T-helper 2 cell treated with Interferon-gamma antibody and Interleukin-4, amounts not matched to agents 100 ng/mL and 5 ng/mL, for 36 hours (primary cell): ENCODE measurements at regions not wholly inside any gene's neighbourhood (a gene's known extent, or its start where the extent isn't known, plus 50 kb on each side); places are given as distances from the start of the nearest gene placed in this dataset.

Experiments
- intact Hi-C: fragments of 100-400 bp; cut with micrococcal nuclease; formaldehyde crosslinking; loops from one replicate; pipeline ENCODE4 v1.15.1; 2023

DNA sequence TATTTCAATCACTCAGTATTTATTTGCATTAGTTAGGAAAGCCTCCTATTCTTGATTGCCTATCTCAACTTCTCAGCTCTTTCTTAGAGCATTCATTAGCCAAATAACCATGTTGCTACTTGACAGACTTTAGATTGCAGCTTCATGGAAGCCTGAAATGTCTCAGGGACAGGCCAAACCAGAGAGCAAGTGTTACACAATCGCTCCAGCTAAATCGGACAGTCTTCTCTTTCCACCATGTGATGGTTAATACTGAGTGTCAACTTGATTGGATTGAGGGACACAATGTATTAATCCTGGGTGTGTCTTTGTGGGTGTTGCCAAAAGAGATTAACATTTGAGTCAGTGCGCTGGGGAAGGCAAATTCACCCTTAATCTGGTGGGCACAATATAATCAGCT is 106.5 kb upstream of the DRD2 start:
- intact Hi-C loops, result loop anchor here (10.0 kb wide), 1 partner anchor 293 kb away; the partner anchor contains the start of gene USP28

- intact Hi-C loops, result no loop called here
Measured at GRCh38 chr11:113579292-113579940, 104.2 kb upstream of the DRD2 start.

- intact Hi-C loops, result no loop called here
Measured at GRCh38 chr11:113578715-113579250, 103.6 kb upstream of the DRD2 start.

DNA sequence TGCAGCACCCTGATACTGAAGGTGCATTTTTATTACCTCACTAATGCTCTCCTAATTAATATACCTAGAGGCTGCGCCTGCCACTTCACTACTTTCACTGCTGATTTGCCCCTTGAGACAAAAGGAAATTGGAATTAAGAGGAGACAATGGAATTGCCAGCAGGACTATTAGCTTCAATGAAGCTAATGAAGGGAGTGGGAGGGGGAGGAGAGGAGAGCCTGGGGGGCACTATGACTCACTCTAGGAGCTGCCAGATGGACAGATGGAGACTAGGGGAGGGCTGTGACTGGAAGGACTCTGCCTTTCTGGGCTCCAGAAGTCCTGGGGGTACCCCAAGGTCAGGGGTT is 102.8 kb upstream of the DRD2 start:
- intact Hi-C loops, result no loop called here

DNA sequence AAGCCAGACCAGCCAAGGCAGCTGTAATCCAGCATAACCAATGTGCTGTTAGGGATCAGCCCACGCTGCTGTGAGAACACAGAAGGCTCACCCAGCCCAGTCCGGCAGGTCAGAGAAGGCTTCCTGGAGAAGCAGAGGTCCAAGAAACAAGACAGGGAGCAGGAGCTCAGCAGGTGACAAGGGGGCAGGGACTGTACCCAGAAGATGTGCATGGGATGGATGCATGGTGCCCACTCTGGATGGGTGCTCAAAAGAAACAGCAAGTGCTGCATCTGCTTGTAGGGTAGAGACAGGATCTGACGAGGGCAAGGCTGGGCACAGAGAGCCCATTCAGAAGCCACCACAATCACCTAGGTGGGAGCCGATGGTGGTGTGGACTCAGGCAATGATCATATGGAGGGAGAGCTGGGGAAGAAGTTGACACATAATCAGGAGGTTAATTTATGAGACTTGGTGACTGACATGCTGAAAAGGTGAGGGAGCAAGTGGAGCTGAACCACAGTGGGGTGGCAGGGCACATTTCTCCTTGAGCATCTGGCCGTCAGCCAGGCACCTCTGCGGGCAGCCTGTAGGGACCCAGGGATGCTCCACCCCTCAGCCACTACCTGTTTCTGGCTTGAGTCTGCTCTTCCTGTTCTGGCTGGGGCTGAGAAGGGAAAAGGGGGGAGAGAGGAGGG is 102.3 kb upstream of the DRD2 start:
- intact Hi-C loops, result no loop called here

DNA sequence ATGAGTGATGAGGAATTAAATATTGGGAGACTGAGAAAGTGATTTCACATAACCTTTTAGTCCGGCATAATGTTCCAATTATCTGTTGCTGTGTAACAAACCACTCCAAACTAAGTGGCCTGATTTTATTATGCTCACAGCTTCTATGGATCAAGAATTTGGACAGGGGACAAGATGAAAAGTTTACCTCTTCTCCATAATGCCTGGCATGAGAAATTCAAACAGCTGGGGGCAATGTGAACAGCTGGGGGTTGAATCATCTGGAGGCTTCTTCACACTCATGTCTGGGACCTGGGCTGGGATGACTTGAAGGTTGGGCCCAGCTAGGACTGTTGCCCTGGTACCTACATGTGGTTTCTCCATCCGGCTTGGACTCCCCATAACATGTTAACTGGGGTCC is 99.4 kb upstream of the DRD2 start:
- intact Hi-C loops, result no loop called here

DNA sequence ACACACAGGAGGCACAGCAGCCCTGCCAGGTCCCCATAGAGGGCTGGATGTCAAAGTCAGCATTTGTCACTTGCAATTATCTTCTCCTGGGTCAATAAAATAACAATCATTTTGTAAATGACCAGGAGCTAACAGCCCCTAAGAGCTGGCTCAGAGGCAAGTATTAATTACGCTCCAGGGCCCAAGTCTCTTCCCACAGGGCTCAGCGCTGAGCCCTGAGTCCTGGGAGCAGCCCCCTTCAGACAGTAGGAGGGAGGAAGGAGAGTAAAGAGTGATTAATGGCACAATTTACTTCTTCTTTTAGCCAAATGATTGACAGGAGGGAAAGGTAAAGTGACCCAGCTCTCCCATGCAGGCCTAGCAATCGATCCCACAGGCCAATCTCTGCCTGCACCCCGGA is 99.0 kb upstream of the DRD2 start:
- intact Hi-C loops, result no loop called here

- intact Hi-C loops, result no loop called here
Measured at GRCh38 chr11:113572136-113572735, 97.0 kb upstream of the DRD2 start.

GRCh38 chr11:113571531-113571930 is 96.3 kb upstream of the DRD2 start:
- intact Hi-C loops, result no loop called here

- intact Hi-C loops, result no loop called here
Measured at GRCh38 chr11:113570906-113571305, 95.7 kb upstream of the DRD2 start.

DNA sequence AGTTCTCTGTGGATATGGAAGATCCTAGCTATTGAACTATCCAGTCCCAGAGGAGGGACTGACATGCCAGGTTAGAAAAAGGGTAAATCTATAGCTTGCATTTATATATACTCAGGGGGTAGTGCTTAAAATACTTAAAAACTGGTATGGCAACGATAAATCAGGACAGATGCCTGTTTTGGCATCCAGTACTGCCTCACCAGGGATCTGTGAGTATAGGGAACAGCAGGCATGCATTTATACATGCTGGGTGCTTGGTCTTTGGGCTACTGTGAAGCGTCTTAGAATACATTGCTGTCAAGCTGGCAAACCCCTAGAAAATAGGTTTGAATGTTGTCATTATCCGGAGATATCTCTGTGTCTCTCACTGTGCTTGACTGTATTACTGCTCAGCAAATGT is 94.2 kb upstream of the DRD2 start:
- intact Hi-C loops, result no loop called here

DNA sequence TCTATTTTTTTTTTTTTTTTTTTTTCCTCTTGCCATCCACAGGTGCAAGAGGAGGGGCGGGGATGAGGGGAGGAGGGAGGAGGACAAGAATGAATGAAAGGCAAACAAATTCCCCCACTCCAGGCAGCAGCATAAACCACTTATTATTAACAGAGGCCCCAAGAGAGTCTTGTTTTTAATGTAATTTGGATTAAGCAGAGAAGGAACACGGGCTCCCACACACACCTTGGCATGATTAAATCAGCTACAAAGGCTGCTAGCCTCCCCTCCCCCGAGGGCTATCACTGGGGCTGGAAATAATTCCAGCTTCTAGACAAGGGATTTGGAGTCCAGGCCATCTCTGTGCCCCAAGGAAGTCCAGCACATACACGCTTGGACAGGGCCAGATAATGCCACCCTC is 93.4 kb upstream of the DRD2 start:
- intact Hi-C loops, result no loop called here

DNA sequence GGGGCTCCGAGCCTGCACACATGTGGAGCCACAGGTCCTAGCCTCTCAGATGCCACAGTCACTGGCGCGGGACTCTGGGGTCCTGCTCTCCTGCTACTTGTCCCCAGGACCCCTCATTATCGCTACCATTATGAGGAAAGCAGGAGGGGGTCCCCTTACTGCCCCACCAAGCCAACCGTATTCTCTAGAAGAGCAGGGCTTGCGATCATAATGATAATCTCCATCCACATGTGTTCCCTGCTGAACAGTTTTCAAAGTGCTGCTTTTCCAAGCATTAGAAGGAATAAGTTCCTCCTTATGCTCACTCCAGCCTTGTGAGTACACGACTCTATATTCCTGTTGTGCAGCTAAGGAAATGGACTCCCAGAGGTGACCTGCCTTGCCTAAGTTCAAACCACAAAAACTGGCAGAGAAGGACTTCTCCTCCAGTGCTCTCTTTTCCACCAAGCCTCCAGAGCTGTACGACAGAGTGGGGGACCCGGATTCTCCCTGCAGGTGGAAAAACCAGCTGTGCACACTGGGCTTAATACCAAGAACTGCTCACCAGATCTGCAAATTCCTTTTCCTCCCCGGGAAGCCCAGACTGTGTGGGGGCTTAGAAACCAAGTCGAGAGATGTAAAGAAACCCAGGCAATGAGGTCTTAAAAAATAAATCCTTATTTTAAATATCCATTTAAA is 92.8 kb upstream of the DRD2 start:
- intact Hi-C loops, result no loop called here

DNA sequence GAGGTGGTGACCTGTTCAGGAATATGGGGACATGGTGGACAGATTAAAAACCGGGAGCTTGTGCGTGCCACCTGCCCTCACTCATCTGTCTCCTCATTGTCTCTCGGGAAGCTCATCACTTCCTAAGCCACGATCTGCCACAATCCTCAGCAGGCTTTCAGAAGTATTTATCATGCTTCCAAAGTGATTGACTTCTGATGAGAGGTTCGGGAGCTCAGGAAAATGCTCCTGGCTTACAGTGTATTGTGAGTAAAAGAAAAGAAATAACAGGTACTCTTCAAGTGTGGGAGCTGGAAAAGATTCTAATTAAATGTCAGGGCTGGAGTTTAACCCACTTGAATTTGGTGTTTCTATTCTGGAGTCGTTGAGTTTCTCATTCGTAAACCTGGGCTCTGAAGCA is 91.9 kb upstream of the DRD2 start:
- intact Hi-C loops, result no loop called here

GRCh38 chr11:113564527-113565130 is 89.4 kb upstream of the DRD2 start:
- intact Hi-C loops, result no loop called here

DNA sequence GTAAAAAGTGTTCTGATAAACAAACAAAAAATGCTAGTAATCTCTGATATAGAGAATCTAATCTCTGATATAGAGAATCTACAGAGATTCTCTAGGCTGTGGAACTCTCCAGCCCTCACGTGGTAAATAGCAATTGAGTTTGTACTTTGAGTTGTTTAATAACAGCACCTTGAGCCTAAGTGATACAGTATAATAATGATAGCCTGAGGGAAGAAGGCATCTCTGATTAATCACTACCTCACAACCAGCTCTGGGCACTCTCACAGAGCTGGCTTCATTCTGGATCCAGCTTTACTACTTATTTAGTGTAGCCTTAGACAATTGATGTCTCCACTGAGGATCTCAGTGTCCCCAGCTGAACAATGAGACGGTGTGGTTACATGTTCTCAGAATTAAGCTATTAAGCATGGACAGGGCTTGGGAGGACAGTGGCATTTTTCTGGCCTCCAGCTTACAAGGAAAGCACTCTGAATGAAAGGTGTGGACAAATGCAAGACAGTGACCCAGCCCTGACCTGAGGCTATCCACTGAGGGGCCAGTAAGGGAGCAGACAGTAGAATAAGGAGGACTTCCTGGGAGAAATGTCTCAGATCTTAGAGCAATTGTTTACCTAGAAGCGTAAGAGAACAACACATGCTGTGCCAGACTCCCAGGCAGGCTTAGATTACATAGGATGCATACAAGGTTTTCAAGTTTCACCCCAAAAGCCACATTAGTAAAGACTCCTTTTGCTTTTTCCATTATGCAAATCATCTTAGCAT is 88.7 kb upstream of the DRD2 start:
- intact Hi-C loops, result no loop called here

DNA sequence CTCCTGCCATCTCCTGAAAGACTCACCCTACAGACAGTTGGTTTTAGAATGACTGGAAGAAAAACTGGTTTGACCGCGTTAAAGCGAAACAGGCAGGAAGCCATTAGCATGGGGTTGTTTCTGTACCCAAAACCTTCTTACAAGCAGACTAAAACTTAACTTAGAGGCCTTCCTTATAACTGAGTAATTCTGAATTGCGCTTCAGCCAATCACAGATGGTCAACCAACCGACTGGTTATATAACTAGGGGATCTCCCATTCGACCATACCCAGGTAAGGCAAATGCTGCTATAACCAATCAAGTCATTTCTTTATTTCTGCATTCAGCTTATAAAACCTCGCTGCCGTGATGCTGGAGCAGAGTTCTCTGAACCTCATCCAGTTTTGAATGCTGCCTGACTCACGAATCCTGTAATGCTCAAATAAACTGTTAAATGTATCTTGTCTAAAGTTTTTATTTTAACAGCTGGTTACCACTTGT is 87.8 kb upstream of the DRD2 start:
- intact Hi-C loops, result no loop called here

GRCh38 chr11:113562576-113562975 is 87.4 kb upstream of the DRD2 start:
- intact Hi-C loops, result no loop called here

DNA sequence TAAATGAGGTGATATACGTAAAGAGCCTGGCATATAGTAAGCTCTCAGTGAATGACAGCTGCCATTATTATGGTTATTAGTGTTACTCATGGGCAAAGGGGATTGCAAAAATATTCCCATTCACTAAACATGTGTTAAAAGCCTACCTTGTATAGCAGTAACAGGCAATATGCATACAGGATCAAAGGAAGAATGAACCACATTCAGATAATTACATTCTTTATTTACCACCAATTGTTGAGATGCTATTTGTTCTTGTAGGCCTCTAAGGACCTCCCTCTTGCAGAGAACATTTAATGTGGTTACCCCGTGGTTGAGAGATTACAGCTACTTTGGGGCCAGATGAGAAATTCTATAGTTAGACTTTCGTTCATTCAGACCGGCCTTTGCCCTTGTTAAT is 82.7 kb upstream of the DRD2 start:
- intact Hi-C loops, result no loop called here

DNA sequence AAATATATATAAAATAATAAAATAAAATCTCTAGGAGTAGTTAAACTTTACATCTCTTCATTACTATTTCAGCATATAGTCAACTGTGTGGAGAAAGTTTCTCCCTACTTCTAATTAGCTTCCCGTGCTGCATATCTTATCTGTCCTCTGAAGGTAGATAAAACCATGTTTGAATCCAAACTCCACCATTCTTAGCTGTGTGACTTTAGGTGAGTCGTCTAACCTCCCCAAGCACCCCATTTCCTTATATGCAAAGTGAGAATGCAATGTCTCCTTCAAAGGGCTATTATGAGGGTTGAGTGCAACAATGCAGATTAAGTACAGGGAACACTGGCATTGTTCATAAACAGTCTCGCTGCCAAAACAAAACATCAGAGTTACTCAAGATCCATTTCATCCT is 80.8 kb upstream of the DRD2 start:
- intact Hi-C loops, result no loop called here

DNA sequence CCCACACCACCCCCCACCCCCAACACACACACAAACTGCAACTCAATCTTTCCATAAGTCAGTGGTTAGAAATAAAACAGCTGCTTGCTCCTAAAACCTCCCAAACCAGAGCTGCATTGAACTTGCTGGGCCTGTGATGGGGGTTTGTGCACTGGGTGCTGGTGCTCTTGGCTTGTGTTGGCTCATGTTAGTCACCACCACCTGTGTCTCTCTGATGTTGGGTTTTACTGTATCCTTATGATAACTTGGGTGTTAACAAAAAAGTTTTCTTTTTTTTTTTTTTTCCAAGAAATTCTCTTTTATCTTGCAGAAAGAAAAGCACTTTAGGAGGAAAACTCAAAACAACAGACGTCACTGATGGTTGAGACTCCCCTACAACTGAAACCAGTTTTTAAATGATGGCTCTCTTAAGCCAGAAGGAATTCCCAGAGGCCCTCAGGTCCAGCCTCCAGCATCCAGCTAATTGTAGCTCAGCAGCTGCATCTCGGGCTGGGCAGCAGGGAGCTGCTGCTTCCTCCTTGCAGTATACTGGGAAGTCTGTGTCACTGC is 79.9 kb upstream of the DRD2 start:
- intact Hi-C loops, result no loop called here
